NCI-H2196 (cell line): ENCODE measurements at regions not wholly inside any gene's neighbourhood (a gene's known extent, or its start where the extent isn't known, plus 50 kb on each side); places are given as distances from the start of the nearest gene placed in this dataset.

Experiments
- DNase-seq: peaks from one replicate; lab custom pipeline; 2025; ENCODE audit not compliant: unreplicated experiment; lab: John Stamatoyannopoulos, UW

- no peak for DNase-seq
Measured at GRCh38 chr2:145235312-145235711, 715.4 kb upstream of the ZEB2 start.

- no peak for DNase-seq
Measured at GRCh38 chr2:145230546-145230945, 710.6 kb upstream of the ZEB2 start.

DNA sequence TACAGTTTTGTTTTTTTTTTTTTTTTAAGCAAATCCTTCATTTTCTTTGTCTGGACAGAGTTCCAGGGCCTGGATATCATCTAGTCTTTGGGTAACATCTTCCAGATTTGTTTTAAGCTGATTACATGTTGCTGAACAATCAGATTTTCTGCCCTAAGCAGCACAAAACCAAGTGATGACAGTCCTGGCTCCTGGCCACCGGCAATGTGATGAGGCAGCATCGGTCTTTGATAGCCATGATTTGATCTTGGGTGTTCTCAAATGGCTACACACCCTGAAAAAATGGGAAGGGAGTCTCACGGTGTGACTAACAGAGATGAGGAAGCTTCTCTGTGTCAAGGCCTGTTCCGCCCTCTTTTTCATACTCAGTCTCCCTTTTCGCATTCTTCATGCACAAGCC is 708.6 kb upstream of the ZEB2 start:
- DNase-seq: no peak

DNA sequence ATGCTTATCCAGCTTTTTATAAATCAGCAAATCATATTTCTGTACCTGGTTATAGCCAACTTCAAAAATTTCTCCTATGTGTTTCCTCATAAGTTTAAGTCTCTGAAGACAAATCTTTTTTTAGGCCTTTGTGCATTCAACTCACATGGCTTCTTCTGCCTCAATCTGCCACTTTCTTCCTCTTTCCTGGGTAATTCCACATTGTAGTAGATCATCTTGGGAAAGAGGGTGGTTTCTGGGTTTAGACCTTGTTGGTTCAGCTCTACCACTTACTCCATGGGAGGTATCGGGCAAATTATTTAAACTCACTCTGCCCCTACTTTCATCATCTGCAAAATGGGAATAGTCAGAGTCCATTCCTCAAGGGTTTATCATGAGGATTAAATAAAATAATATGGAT is 707.0 kb upstream of the ZEB2 start:
- no peak for DNase-seq

DNA sequence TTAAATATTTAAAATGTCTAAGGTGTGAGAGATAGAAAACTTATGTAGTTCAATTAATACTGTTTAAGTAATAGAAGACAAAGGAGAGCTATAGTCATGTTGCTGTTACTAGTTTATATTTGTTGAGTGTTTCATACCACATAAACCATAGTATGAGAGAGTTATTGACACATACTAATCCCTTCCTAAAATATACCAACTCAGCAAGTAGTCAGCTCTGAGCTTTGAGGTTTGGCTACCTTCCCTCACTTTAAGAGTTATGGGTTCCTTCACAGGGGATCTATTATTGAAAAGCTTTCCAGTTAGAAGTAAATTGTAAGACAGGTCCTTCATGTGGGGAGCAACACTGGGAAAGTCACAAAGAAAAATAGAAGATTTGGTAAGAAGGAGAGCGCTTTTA is 701.6 kb upstream of the ZEB2 start:
- no peak for DNase-seq

DNA sequence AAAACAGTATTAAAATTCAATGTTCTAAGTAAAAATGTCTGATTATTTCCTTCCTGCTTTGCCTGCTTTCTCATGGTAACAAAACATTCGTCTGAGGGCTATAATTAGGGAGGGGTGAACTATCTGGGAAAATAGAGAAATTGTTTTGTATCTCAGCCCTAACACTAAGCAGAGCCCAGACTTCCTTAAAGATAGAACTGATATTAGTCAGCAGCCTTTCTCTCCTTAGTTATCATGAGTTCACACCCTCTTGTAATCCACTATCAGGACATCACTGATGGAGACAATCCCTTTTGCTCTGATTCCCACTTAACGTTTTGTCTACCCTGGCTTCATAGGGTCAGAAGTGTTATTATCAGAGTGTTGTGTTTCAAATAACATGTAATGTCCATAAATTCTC is 701.1 kb upstream of the ZEB2 start:
- DNase-seq: no peak

DNA sequence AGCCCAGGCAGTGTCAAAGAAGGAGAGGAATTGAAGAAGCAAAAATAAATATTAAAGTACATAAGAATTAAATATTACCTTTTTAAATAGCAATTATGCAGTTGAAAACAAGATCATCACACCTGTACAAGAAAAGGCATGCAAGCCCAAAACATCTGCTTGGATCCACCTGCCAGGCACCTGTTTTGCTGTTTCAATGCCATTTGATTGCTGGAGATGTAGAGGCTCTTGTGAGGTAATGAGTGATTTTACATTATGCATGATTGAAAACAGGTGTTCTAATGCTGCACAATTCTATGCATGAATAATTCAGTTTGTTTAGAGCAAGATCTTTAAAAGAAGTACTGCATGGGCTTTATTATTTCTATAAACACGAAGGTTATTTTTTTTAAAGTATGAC is 700.6 kb upstream of the ZEB2 start:
- no peak for DNase-seq

DNA sequence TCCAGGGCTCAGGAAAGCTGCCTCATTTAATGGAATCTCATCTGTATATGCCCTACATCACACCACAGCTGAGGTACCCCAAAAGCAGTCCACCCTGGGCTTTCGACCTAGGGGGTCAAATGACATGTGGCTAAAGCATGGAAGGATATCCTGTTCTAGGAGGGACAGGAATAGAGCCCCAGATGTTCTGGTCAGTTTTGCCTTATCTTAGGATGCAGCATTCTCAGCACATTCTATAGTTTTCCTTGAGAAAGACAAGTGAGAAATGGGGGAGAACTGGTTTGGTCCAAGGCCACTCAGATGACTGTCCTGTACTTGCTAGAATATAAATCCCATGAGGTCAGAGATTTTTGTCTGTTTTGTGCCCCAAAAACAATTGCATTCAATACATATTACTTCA is 688.0 kb upstream of the ZEB2 start:
- no peak for DNase-seq

DNA sequence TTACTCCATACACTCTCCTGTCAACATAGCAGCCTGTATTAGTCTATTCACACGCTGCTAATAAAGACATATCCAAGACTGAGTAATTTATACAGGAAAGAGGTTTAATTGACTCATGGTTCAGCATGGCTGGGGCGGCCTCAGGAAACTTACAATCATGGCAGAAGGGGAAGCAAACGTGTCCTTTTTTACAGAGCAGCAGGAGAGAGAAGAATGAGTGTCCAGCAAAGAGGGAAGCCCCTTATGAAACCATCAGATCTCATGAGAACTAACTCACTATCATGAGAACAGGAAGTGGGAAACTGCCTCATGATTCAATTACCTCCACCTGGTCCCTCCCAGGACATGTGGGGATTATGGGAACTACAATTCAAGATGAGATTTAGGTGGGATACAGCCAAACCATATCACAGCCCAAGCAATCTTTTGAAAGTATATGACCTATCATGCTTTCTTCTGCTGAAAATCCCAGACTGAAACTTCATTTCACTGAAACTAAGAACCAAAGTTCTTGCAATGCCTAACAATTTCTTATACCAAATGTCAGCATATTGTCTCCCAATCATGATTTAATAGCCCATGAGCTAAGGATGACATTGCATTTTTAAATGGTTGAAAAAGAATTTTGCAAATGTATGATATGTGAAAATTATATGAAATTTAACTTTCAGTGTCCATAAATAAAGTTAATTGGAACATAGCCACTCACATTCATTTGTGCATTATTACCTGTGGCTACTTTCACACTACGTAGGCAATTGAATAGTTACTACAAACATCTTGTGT is 686.8 kb upstream of the ZEB2 start:
- no peak for DNase-seq

DNA sequence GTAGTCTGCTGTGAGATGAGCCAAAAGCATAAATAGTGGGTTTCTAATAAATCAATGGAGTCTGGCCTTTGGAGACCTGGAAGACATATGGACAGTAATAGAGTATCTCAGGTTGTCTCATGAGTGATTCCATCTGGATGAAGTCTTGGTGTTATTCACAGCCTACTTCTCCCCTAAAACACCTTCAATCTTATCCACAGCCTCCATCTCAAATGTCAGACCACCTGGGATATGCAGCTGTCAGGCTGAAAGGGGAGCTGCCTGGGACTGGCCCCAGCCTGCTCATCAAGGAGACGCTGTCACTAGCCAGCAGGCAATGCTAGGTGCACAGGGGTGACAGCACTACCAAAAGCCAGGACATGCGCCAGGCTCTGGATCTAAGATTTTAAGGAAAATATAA is 684.0 kb upstream of the ZEB2 start:
- no peak for DNase-seq

DNA sequence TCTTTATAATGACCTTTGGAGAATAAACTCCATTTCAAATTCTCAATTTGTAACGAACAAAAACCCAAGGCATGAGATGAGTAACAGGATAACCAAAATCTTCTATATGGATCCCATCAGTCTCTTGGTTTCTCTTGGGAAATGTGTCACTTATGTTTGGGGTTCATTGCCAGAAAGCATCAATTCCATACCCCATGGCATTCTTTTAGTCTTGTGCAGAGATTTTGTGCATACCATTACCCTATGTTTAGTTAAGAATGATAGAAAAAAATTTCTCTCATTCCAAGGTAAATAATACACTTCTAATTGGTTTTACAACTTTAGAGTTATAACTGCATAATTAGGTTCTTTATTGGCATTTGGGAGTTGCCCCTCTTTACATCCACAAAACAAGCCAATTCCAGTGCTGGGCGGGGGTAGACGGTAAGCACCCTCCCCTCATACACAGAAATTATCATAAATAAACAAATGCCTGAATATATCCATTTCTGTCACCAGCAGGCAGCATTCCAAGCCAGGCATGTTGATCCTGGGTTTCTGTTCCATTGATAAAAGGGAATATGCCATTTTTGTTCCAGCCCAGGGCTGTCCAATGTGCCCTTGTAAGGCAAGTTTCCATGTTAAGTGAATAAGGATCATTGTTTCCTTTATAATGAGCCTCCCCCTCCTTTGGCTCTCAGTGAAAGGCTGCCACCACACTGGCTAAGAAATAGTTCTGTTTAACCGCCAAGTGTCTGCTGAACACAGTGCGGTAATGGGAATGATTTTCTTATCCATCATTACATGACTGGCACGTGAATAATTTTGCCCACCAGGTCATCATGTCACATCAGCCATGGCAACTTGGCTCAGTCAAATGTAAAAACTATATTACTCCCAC is 680.1 kb upstream of the ZEB2 start:
- DNase-seq: no peak

GRCh38 chr2:145199042-145199441 is 679.1 kb upstream of the ZEB2 start:
- no peak for DNase-seq

DNA sequence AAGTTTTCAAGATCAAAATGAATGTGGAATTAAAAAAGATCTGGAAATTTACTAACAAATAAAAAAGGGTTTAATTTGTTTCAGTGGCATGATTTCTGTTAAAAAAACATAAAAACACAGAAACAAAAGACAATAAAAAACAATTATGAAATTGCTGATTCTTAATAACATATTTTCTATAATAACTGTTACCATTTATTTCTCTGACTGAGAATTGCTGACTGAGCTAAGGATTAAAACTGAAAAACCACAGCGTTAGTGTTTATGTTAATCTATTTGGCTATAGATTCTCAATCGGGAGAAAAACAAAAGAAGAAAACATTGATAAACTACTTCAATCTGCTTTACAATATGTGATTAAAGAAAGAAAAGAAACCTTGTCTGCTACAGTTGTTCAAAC is 678.6 kb upstream of the ZEB2 start:
- no peak for DNase-seq

- no peak for DNase-seq
Measured at GRCh38 chr2:145197944-145198343, 678.0 kb upstream of the ZEB2 start.

GRCh38 chr2:145194673-145195072 is 674.8 kb upstream of the ZEB2 start:
- DNase-seq: no peak

- DNase-seq: no peak
Measured at GRCh38 chr2:145190031-145190703, 670.2 kb upstream of the ZEB2 start.

GRCh38 chr2:145186303-145186702 is 666.4 kb upstream of the ZEB2 start:
- no peak for DNase-seq

GRCh38 chr2:145185696-145186095 is 665.8 kb upstream of the ZEB2 start:
- no peak for DNase-seq

- no peak for DNase-seq
Measured at GRCh38 chr2:145184741-145185651, 665.1 kb upstream of the ZEB2 start.

GRCh38 chr2:145169285-145169684 is 649.4 kb upstream of the ZEB2 start:
- DNase-seq: no peak

DNA sequence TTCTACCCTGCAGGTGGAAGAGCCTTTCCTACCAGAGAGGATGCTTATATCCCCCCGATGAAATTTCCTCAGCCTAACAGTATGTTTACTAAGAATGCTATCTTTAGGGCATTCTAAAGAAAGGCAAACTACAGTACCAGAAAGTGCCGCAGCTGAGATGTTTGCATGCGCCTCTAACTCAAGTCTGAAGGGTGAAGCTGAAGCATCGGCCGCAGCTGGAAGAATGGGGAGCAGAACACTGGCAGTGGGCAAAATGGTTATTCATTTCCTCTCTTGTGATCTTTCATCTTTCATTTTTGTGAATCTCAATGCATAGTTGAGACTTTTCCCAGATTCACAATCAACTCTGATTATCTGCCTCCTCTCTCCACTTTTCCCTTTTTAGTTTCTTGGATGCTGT is 648.2 kb upstream of the ZEB2 start:
- no peak for DNase-seq
